ENCODE measurements at regions not wholly inside any gene's neighbourhood (a gene's known extent, or its start where the extent isn't known, plus 50 kb on each side); places are given as distances from the start of the nearest gene placed in this dataset.

DNA sequence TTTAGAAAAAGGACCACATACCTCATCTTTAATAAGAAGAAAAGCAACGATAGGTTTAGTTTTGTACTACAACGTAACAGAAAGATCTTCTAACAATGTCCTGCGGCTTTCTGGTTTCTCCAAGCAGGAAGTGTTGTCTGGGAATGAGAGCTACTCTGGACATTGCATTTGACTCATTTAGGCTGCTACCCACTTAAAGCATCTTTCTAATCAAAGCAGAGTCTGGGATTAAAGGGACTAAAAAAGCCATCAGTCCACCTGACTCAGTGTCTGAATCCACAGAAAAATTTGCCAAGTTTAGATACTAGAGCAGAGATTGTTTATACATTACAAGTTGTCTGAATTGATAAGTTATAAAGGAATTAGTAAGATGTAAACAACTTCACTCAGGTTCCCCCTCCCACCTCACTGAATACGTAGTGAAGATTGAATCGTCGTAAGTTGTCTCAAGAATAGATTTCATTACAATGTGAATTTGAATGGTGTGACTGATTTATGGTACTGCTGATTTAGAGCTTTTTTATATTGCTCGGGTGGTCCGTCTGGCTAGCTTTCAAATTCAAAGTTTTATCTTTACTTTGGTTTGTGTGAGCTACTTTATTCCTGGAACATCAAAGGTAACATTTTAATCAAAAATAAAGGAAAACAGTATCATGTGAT, 70.2 kb upstream of the SMIM21 start:
- Histone ChIP-seq H3K36me3 (ENCODE audit: low read depth) (no peaks in the 10 kb centered on the region), H3K79me2 (ENCODE audit: low read depth) (no peaks in the 10 kb centered on the region), H3K9me2 (ENCODE audit: insufficient read depth) (no peaks in the 10 kb centered on the region), H3K4me1 (replicated peaks; ENCODE audit: insufficient read depth) (no peaks in the 10 kb centered on the region), H3K4me2 (no peak overlapping the region), H4K20me1 (ENCODE audit: insufficient read depth) (no peaks in the 10 kb centered on the region), H2AFZ (no peak overlapping the region), H3K9me3 (ENCODE audit: insufficient read depth, low read depth) (no peaks in the 10 kb centered on the region), H3K27me3 (ENCODE audit: insufficient read depth, low read depth) (peaks cover 24% of the 10 kb centered on the region; the same call in 1 of the 2 replicates), H3K4me3 (no peak overlapping the region), H3K27ac (no peak overlapping the region), H3F3A (ENCODE audit: insufficient read depth, low read depth) (no peaks in the 10 kb centered on the region)
- POLR2A ChIA-PET (ENCODE audit: unreplicated experiment): no interaction called here
- CTCF ChIA-PET: no interaction called here
- intact Hi-C loops (cut with micrococcal nuclease; ENCODE audit: unreplicated experiment): no loop called here
- DNase-seq: no peak
- TF ChIP-seq, protein P1, sequence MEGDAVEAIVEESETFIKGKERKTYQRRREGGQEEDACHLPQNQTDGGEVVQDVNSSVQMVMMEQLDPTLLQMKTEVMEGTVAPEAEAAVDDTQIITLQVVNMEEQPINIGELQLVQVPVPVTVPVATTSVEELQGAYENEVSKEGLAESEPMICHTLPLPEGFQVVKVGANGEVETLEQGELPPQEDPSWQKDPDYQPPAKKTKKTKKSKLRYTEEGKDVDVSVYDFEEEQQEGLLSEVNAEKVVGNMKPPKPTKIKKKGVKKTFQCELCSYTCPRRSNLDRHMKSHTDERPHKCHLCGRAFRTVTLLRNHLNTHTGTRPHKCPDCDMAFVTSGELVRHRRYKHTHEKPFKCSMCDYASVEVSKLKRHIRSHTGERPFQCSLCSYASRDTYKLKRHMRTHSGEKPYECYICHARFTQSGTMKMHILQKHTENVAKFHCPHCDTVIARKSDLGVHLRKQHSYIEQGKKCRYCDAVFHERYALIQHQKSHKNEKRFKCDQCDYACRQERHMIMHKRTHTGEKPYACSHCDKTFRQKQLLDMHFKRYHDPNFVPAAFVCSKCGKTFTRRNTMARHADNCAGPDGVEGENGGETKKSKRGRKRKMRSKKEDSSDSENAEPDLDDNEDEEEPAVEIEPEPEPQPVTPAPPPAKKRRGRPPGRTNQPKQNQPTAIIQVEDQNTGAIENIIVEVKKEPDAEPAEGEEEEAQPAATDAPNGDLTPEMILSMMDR (conservative IDR thresholded peaks at IDR 0.05): no peak
- no peak for TF ChIP-seq EZH2 (IDR thresholded peaks at IDR 0.05; ENCODE audit: low read depth)
- no TSS peak for BruUV-seq (replicated peaks)

DNA sequence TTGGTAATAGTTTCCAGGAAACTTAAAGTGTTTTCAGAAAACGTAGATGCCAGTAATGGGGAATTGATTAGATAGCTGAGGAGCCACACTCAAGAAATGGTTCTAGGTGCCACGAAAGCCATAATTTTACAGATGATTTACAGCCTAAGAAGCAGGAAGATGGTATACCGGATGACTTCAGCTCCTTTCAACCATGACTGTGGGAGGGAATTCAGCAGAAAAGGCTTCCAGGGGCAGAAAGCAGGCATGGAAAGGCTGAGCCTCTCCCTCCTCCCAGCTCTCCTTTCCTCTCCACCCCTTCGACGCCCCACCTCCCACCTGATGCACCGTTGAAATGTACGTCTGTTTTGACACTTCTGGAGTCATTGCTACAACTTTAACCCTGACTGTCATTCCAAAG, 68.6 kb upstream of the SMIM21 start:
- H3K4me2 ChIP-seq: no peak overlapping the region
- H3F3A ChIP-seq (ENCODE audit: insufficient read depth, low read depth): no peaks in the 10 kb centered on the region
- no TSS peak for BruUV-seq (replicated peaks)
- ChIA-PET CTCF (no interaction called here), POLR2A (ENCODE audit: unreplicated experiment) (no interaction called here)
- no peaks in the 10 kb centered on the region for H3K9me3 ChIP-seq (ENCODE audit: insufficient read depth, low read depth)
- intact Hi-C loops (cut with micrococcal nuclease; ENCODE audit: unreplicated experiment): no loop called here
- no peak overlapping the region for H3K4me3 ChIP-seq
- H3K79me2 ChIP-seq (ENCODE audit: low read depth): no peaks in the 10 kb centered on the region
- H4K20me1 ChIP-seq (ENCODE audit: insufficient read depth): no peaks in the 10 kb centered on the region
- H3K9me2 ChIP-seq (ENCODE audit: insufficient read depth): no peaks in the 10 kb centered on the region
- H3K36me3 ChIP-seq (ENCODE audit: low read depth): no peaks in the 10 kb centered on the region
- H2AFZ ChIP-seq: no peak overlapping the region
- no peak overlapping the region for H3K27ac ChIP-seq
- no peak for DNase-seq
- H3K4me1 ChIP-seq (replicated peaks; ENCODE audit: insufficient read depth): no peaks in the 10 kb centered on the region
- TF ChIP-seq, protein P1 (conservative IDR thresholded peaks at IDR 0.05): no peak
- no peak for TF ChIP-seq EZH2 (IDR thresholded peaks at IDR 0.05; ENCODE audit: low read depth)
- H3K27me3 ChIP-seq (ENCODE audit: insufficient read depth, low read depth): peaks cover 24% of the 10 kb centered on the region; the same call in 1 of the 2 replicates

DNA sequence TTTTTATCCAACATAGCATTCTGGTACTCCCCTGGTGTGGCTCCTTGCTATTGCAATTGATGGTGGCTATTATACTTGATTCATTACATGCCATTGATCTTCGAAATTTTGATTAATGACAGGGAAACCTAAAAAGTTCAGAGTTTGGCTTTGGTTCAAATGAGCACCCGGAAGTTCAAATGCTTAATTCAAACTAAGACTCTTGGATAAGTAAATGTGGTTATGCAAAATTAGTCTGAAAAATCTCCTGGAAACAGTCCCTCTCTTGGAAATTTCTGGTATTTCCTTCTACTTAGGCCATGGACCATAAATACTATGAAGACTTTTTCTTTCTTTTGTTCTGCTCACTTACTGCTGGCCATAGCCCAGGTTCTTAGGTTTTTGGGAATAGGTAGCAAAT, 65.3 kb upstream of the SMIM21 start:
- no peaks in the 10 kb centered on the region for H4K20me1 ChIP-seq (ENCODE audit: insufficient read depth)
- TF ChIP-seq, protein P1 (conservative IDR thresholded peaks at IDR 0.05): no peak
- no peak for TF ChIP-seq EZH2 (IDR thresholded peaks at IDR 0.05; ENCODE audit: low read depth)
- no peaks in the 10 kb centered on the region for H3K9me3 ChIP-seq (ENCODE audit: insufficient read depth, low read depth)
- intact Hi-C loops (cut with micrococcal nuclease; ENCODE audit: unreplicated experiment): no loop called here
- no peaks in the 10 kb centered on the region for H3K4me1 ChIP-seq (replicated peaks; ENCODE audit: insufficient read depth)
- H3K9me2 ChIP-seq (ENCODE audit: insufficient read depth): no peaks in the 10 kb centered on the region
- POLR2A ChIA-PET (ENCODE audit: unreplicated experiment): no interaction called here
- no peak for DNase-seq
- CTCF ChIA-PET: no interaction called here
- no peaks in the 10 kb centered on the region for H3K36me3 ChIP-seq (ENCODE audit: low read depth)
- no peaks in the 10 kb centered on the region for H3K79me2 ChIP-seq (ENCODE audit: low read depth)
- no peaks in the 10 kb centered on the region for H3F3A ChIP-seq (ENCODE audit: insufficient read depth, low read depth)
- BruUV-seq (replicated peaks): no TSS peak
- H3K27me3 ChIP-seq (ENCODE audit: insufficient read depth, low read depth): peaks cover 24% of the 10 kb centered on the region; the same call in 1 of the 2 replicates
- H3K4me3 ChIP-seq: no peak overlapping the region
- no peak overlapping the region for H2AFZ ChIP-seq
- no peak overlapping the region for H3K4me2 ChIP-seq
- no peak overlapping the region for H3K27ac ChIP-seq
